Spleen (tissue), 7 donors: ENCODE measurements at regions not wholly inside any gene's neighbourhood (a gene's known extent, or its start where the extent isn't known, plus 50 kb on each side); places are given as distances from the start of the nearest gene placed in this dataset.

Experiments used
- CTCF ChIP-seq, 11 experiments: fragments of 200-600 bp in 7 of 11; fragments of 450-650 bp in 4 of 11; sonication (generic) in 4 of 11; IDR thresholded peaks in 8 of 11; conservative IDR thresholded peaks in 3 of 11; 1 replicate in 7 of 11; 2 replicates in 4 of 11; pipeline versions ENCODE4 v1.4.0 to v1.8.0; 2016 to 2021; ENCODE audit warnings: antibody characterized with exemption in 11 of 11, inconsistent platforms in 4 of 11, mild to moderate bottlenecking in 1 of 11
- POLR2A ChIP-seq, 3 donors: fragments of 450-650 bp; IDR thresholded peaks; one replicate each; pipeline ENCODE4 v1.5.1; 2017; ENCODE audit warnings: antibody characterized with exemption in 3 of 3, mild to moderate bottlenecking in 1 of 3
- donor health status: DM: no; HTN: no; CAD: no; lungs with moderate emphysema.
- donor health status: DM: no; HTN: no; CAD: no.
- donor health status: DM: no; HTN: no; CAD: no.

GRCh38 chr5:81829242-81829641, 78.3 kb upstream of the SSBP2 start:
- TF ChIP-seq POLR2A (IDR thresholded peaks at IDR 0.05) (no peak), CTCF (IDR thresholded peaks at IDR 0.05 in 8 of 11, conservative IDR thresholded peaks at IDR 0.05 in 3 of 11) (no peak)
